GM12878 (cell line): ENCODE measurements at regions not wholly inside any gene's neighbourhood (a gene's known extent, or its start where the extent isn't known, plus 50 kb on each side); places are given as distances from the start of the nearest gene placed in this dataset.
"Not testable (repeated sequence)": the region's sequence is repeated elsewhere in the genome, so short reads cannot be mapped to it uniquely, and the experiment has no call there.

Experiments used
- ATAC-seq: fragments of 200-7000 bp; cut with Tn5 transposase; 3 replicates; pipeline ENCODE4 v1.9.1; 2020; ENCODE audit warnings: mild to moderate bottlenecking, moderate library complexity
- BruUV-seq: library from RNA; stranded (reverse); fragments of 400-500 nt; replicated peaks from 2 replicates; lab custom pipeline; 2021; lab: Mats Ljungman, UMichigan
- CTCF ChIA-PET: fragments of 300-600 bp; sonication (Branson Sonifier 250); formaldehyde crosslinking; extraction: SDS; loops from one replicate; lab custom pipeline; 2021; ENCODE audit warnings: inconsistent platforms; lab: Yijun Ruan, JAX
- POLR2A ChIA-PET: fragments of 350-600 bp; formaldehyde crosslinking; extraction: SDS; loops from one replicate; lab custom pipeline; 2021; ENCODE audit warnings: inconsistent platforms; lab: Charles Lee
- RAD21 ChIA-PET: fragments of 300-600 bp; sonication (Branson Sonifier 250); formaldehyde crosslinking; loops from one replicate; lab custom pipeline; 2023; ENCODE audit warnings: antibody characterized with exemption; ENCODE audit not compliant: unreplicated experiment; lab: Charles Lee
- SMC1A ChIA-PET: fragments of 300-600 bp; sonication (Branson Sonifier 250); formaldehyde crosslinking; loops from one replicate; lab custom pipeline; 2023; ENCODE audit not compliant: unreplicated experiment, uncharacterized antibody; lab: Charles Lee
- DNase-seq: peaks from one replicate; pipeline ENCODE4 v3.0.0-alpha.2; 2011; ENCODE audit warnings: low read depth, low spot score
- FAIRE-seq: peaks from 3 replicates; lab custom pipeline; 2011; peaks lifted over from hg19 to GRCh38; lab: Jason Lieb, UNC
- H2AFZ ChIP-seq: 2 replicates; pipeline ENCODE4 v1.6.0; 2011; ENCODE audit warnings: low read depth, low read length, control low read depth; ENCODE audit not compliant: control insufficient read depth
- H3K27ac ChIP-seq: 2 replicates; pipeline ENCODE4 v1.5.1; 2011; ENCODE audit warnings: control low read depth; ENCODE audit not compliant: control insufficient read depth, insufficient read depth
- H3K27me3 ChIP-seq, 2 experiments: replicated peaks in 1 of 2; 2 replicates each; pipeline versions ENCODE4 v1.6.0 to v1.6.1; 2011; ENCODE audit warnings: low read length in 1 of 2; ENCODE audit not compliant: control insufficient read depth in 2 of 2, insufficient read depth in 2 of 2
- H3K36me3 ChIP-seq, 2 experiments: 2 replicates each; pipeline ENCODE4 v1.5.1; 2011; ENCODE audit warnings: low read length in 1 of 2; ENCODE audit not compliant: control insufficient read depth in 2 of 2, insufficient read depth in 2 of 2
- H3K4me1 ChIP-seq: 2 replicates; pipeline ENCODE4 v1.6.1; 2011; ENCODE audit warnings: mild to moderate bottlenecking, low read length, moderate library complexity, mixed read lengths; ENCODE audit not compliant: control insufficient read depth, insufficient read depth
- H3K4me2 ChIP-seq: 2 replicates; pipeline ENCODE4 v1.6.0; 2011; ENCODE audit warnings: control low read depth; ENCODE audit not compliant: control insufficient read depth, insufficient read depth
- H3K4me3 ChIP-seq: fragments of 200-600 bp; sonication (generic); 2 replicates; pipeline ENCODE4 v1.5.1; 2016
- H3K79me2 ChIP-seq: 2 replicates; pipeline ENCODE4 v1.6.0; 2011; ENCODE audit warnings: low read length; ENCODE audit not compliant: control insufficient read depth, insufficient read depth
- H3K9ac ChIP-seq: 2 replicates; pipeline ENCODE4 v1.8.0; 2011; ENCODE audit warnings: low read length, control low read depth, mixed read lengths; ENCODE audit not compliant: control insufficient read depth, insufficient read depth
- H3K9me3 ChIP-seq: replicated peaks from 3 replicates; pipeline ENCODE4 v1.5.1; 2011; ENCODE audit warnings: mild to moderate bottlenecking, low read length; ENCODE audit not compliant: control insufficient read depth, insufficient read depth
- H4K20me1 ChIP-seq: 2 replicates; pipeline ENCODE4 v1.6.0; 2011; ENCODE audit not compliant: control insufficient read depth, insufficient read depth
- ATF3 ChIP-seq: IDR thresholded peaks from 2 replicates; pipeline ENCODE4 v1.6.1; 2011; ENCODE audit warnings: low read depth, mild to moderate bottlenecking, low read length, moderate library complexity, borderline replicate concordance; ENCODE audit errors: extremely low read depth
- CREM ChIP-seq: IDR thresholded peaks from 2 replicates; pipeline ENCODE4 v1.6.1; 2014; ENCODE audit warnings: antibody characterized with exemption, low read depth
- E4F1 ChIP-seq: fragments of 450-650 bp; IDR thresholded peaks from 2 replicates; pipeline ENCODE4 v1.6.1; 2018; ENCODE audit warnings: borderline replicate concordance, mild to moderate bottlenecking; ENCODE audit not compliant: partially characterized antibody
- IKZF2 ChIP-seq, 2 experiments: fragments of 450-650 bp; IDR thresholded peaks; 2 replicates each; pipeline ENCODE4 v1.6.1; 2017; ENCODE audit warnings: mild to moderate bottlenecking in 2 of 2, moderate library complexity in 2 of 2
- MYB ChIP-seq: fragments of 150-350 bp; IDR thresholded peaks from 2 replicates; pipeline ENCODE4 v1.6.1; 2014; ENCODE audit warnings: mild to moderate bottlenecking, low read depth, low read length, borderline replicate concordance
- POLR2A ChIP-seq: IDR thresholded peaks from 2 replicates; pipeline ENCODE4 v1.6.1; 2011; ENCODE audit warnings: low read depth, mild to moderate bottlenecking, low read length
- POU2F2 ChIP-seq: IDR thresholded peaks from 3 replicates; pipeline ENCODE4 v1.6.1; 2011; ENCODE audit warnings: low read depth, mild to moderate bottlenecking, low read length, borderline replicate concordance
- SREBF2 ChIP-seq: IDR thresholded peaks from 2 replicates; pipeline ENCODE4 v1.6.1; 2012; ENCODE audit warnings: mild to moderate bottlenecking, low read length
- USF2 ChIP-seq: IDR thresholded peaks from 2 replicates; pipeline ENCODE4 v1.6.1; 2011; ENCODE audit warnings: low read depth, low read length, improper control_type of control experiment, borderline replicate concordance
- WGBS: methylation state at CpG from one replicate; pipeline ENCODE4 v1.1.6; 2016; ENCODE audit warnings: low lambda C conversion rate; ENCODE audit not compliant: insufficient replicate concordance, insufficient coverage; ENCODE audit errors: missing lambda C conversion rate; 5-methylcytosine and 5-hydroxymethylcytosine counted together
- in situ Hi-C: fragments of 300-500 bp; cut with MboI; formaldehyde crosslinking; loops from 9 replicates; pipeline ENCODE4 v1.14.3; 2018; ENCODE audit warnings: mixed read lengths
- intact Hi-C: fragments of 100-400 bp; cut with micrococcal nuclease; formaldehyde crosslinking; loops from one replicate; pipeline ENCODE4 v1.14.2; 2022; ENCODE audit not compliant: unreplicated experiment

GRCh38 chr14:103233328-103233727, 100.7 kb upstream of the EIF5 start:
- SMC1A ChIA-PET, result no interaction called here
- in situ Hi-C loops, result no loop called here
- Histone ChIP-seq H3K4me1 (no peaks in the 10 kb centered on the region), H3K4me2 (no peak overlapping the region), H4K20me1 (no peaks in the 10 kb centered on the region), H3K27ac (no peak overlapping the region), H3K36me3 (no peaks in the 10 kb centered on the region), H3K27me3 (no peaks in the 10 kb centered on the region; a peak in 1 of 4 replicates), H3K9me3 (no peaks in the 10 kb centered on the region), H2AFZ (no peak overlapping the region), H3K79me2 (no peaks in the 10 kb centered on the region), H3K4me3 (no peak overlapping the region), H3K9ac (no peak overlapping the region)
- POLR2A ChIA-PET, result no interaction called here
- RAD21 ChIA-PET, result no interaction called here
- TF ChIP-seq MYB, result no peak
- TF ChIP-seq POU2F2, result no peak
- no peak for TF ChIP-seq USF2
- no peak for TF ChIP-seq SREBF2
- no peak for TF ChIP-seq CREM
- TF ChIP-seq IKZF2 (IDR thresholded peaks at IDR 0.05), result no peak
- no peak for TF ChIP-seq POLR2A
- no peak for TF ChIP-seq E4F1
- no peak for TF ChIP-seq ATF3
- no peak for ATAC-seq
- DNase-seq, result no peak
- intact Hi-C loops, result no loop called here
- no TSS peak for BruUV-seq
- CTCF ChIA-PET, result interaction anchor here (0.9 kb wide), 1 partner anchor 12 kb away, joined by 3 read pairs; no protein-coding TSS in a partner anchor
- no peak for FAIRE-seq
- 19% methylated on average over 3 of the region's 3 CpGs for WGBS

- H3K9me3 ChIP-seq, CTCF ChIA-PET, H3K4me2 ChIP-seq, H3K27me3 ChIP-seq, POLR2A ChIA-PET, H3K79me2 ChIP-seq, H3K4me1 ChIP-seq, H3K27ac ChIP-seq, H4K20me1 ChIP-seq, H3K36me3 ChIP-seq, SMC1A ChIA-PET, RAD21 ChIA-PET, H3K9ac ChIP-seq, DNase-seq, FAIRE-seq, in situ Hi-C loops, H2AFZ ChIP-seq, ATAC-seq, BruUV-seq, H3K4me3 ChIP-seq, intact Hi-C loops: not testable (repeated sequence)
- 40% methylated on average over 9 of the region's 9 CpGs for WGBS
Observed at GRCh38 chr14:103234826-103235225, 99.2 kb upstream of the EIF5 start.

GRCh38 chr14:103235506-103235905, 98.5 kb upstream of the EIF5 start:
- H3K27me3 ChIP-seq, H3K36me3 ChIP-seq, H3K9ac ChIP-seq, H3K4me1 ChIP-seq, H3K79me2 ChIP-seq, DNase-seq, H3K27ac ChIP-seq, H3K4me3 ChIP-seq, ATAC-seq, H3K4me2 ChIP-seq, CTCF ChIA-PET, intact Hi-C loops, H2AFZ ChIP-seq, BruUV-seq, in situ Hi-C loops, H3K9me3 ChIP-seq, RAD21 ChIA-PET, H4K20me1 ChIP-seq, POLR2A ChIA-PET, SMC1A ChIA-PET, FAIRE-seq: not testable (repeated sequence)
- 5% methylated on average over 5 of the region's 5 CpGs for WGBS
